ENCODE measurements at regions not wholly inside any gene's neighbourhood (a gene's known extent, or its start where the extent isn't known, plus 50 kb on each side); places are given as distances from the start of the nearest gene placed in this dataset.
"Not testable (repeated sequence)": the region's sequence is repeated elsewhere in the genome, so short reads cannot be mapped to it uniquely, and the experiment has no call there.

GRCh38 chr15:24394303-24394702 is 281.3 kb upstream of the NPAP1 start:
- no peak overlapping the region for H3K27ac ChIP-seq
- 83 to 92% methylated on average over 1 of the region's 1 CpG for WGBS, 2 donors
- FAIRE-seq (no peak), ATAC-seq (no peak), DNase-seq (no peak)
- no peaks in the 10 kb centered on the region for H3K4me1 ChIP-seq
- H3K27me3 ChIP-seq, result no peaks in the 10 kb centered on the region
- no peaks in the 10 kb centered on the region for H3K36me3 ChIP-seq
- TF ChIP-seq, protein P1, sequence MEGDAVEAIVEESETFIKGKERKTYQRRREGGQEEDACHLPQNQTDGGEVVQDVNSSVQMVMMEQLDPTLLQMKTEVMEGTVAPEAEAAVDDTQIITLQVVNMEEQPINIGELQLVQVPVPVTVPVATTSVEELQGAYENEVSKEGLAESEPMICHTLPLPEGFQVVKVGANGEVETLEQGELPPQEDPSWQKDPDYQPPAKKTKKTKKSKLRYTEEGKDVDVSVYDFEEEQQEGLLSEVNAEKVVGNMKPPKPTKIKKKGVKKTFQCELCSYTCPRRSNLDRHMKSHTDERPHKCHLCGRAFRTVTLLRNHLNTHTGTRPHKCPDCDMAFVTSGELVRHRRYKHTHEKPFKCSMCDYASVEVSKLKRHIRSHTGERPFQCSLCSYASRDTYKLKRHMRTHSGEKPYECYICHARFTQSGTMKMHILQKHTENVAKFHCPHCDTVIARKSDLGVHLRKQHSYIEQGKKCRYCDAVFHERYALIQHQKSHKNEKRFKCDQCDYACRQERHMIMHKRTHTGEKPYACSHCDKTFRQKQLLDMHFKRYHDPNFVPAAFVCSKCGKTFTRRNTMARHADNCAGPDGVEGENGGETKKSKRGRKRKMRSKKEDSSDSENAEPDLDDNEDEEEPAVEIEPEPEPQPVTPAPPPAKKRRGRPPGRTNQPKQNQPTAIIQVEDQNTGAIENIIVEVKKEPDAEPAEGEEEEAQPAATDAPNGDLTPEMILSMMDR (IDR thresholded peaks at IDR 0.05), result no peak
- H3K9me3 ChIP-seq, result no peaks in the 10 kb centered on the region
- intact Hi-C loops (cut with DNase I), result no loop called here
- H3K4me3 ChIP-seq, result no peak overlapping the region

DNA sequence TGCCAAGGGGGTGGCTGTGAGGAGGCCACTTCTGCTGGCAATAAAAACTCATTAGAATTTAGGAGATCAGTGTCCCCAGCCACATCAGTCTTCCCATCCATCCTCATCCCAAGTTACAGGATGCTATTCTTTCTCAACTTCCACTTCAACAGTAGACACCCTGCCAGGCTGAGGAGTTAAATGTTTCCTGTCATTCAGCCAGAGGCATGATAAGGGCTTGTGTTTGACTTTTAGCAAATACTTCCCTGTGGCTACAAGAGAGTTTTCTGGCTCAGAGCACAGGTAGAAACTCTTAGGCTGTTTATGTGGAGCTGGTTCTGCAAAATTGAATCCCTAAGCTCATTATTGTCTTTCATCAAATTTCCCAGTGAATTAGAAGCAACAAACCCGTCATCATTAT is 262.9 kb upstream of the NPAP1 start:
- not testable (repeated sequence) for FAIRE-seq

GRCh38 chr15:24426286-24427054 is 249.1 kb upstream of the NPAP1 start:
- FAIRE-seq; intact Hi-C loops (cut with DNase I); H3K36me3 ChIP-seq; H3K27me3 ChIP-seq; H3K9me3 ChIP-seq; H3K4me3 ChIP-seq; H3K4me1 ChIP-seq; H3K27ac ChIP-seq: not testable (repeated sequence)
- WGBS, 2 donors, result 58 to 62% methylated on average over 18 to 20 of the region's 20 CpGs
- peak in 2 of 4 donors; percentile 32 to 36 for ATAC-seq
- peak in 1 of 6 donors; percentile 28 for DNase-seq

More for the DNA sequence above, 262.9 kb upstream of the NPAP1 start:
- intact Hi-C loops (cut with DNase I); H3K27ac ChIP-seq; DNase-seq; H3K27me3 ChIP-seq; H3K36me3 ChIP-seq; H3K9me3 ChIP-seq; H3K4me1 ChIP-seq; H3K4me3 ChIP-seq: not testable (repeated sequence)
- WGBS, 2 donors, result 27% methylated on average over 1 of the region's 1 CpG
- peak in 3 of 4 donors; percentile 49 to 81 (median 56) for ATAC-seq

GRCh38 chr15:24427055-24427400 is 248.5 kb upstream of the NPAP1 start:
- peak overlapping the region in 1 of 4 donors; percentile 4 for H3K4me3 ChIP-seq
- H3K27me3 ChIP-seq; intact Hi-C loops (cut with DNase I); H3K4me1 ChIP-seq; FAIRE-seq; H3K36me3 ChIP-seq; H3K9me3 ChIP-seq; H3K27ac ChIP-seq: not testable (repeated sequence)
- DNase-seq, result peak in 1 of 6 donors; percentile 10
- 21 to 23% methylated on average over 19 to 24 of the region's 26 CpGs for WGBS, 2 donors
- ATAC-seq, result peak in 3 of 4 donors; percentile 66 to 79 (median 71)

DNA sequence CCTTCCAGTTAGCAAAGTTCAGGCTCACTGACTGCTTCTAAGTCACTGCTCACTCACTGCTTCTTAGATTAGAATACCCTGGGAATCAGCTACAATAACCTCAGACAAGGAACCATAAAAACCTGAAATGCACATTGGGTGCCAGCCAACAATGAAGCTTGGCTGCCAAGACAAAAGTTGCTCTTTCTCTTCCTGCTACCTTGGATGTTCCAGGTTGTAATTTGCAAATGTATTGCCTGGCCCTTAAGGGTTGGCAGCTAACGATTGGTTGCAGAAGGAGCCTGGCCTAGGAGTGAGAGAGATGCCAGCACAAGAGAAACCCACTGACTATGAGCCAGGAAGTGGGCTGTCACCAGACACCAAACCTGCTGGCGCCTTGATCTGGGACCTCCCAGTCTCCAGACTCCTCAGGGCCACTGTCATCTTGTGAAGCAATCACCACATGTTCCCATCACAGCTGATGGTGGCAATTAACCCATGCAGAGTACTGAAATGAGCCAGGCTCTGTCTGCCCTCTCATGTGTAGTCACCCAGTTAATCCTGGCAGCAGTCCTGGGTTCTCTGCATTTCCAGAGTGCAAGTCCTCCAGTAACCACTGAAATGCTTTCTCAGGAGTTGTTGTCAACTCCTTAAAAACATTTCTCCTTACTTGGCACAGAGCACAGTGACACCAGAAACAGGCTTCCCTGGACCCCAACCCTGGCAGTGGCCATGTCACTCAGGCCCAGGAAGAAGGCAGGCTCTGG is 240.3 kb upstream of the NPAP1 start:
- FAIRE-seq; H3K4me1 ChIP-seq; H3K27ac ChIP-seq; ATAC-seq; H3K36me3 ChIP-seq; H3K9me3 ChIP-seq; intact Hi-C loops (cut with DNase I); DNase-seq; H3K27me3 ChIP-seq; H3K4me3 ChIP-seq: not testable (repeated sequence)
- WGBS, 2 donors, result 62 to 72% methylated on average over 2 of the region's 2 CpGs

DNA sequence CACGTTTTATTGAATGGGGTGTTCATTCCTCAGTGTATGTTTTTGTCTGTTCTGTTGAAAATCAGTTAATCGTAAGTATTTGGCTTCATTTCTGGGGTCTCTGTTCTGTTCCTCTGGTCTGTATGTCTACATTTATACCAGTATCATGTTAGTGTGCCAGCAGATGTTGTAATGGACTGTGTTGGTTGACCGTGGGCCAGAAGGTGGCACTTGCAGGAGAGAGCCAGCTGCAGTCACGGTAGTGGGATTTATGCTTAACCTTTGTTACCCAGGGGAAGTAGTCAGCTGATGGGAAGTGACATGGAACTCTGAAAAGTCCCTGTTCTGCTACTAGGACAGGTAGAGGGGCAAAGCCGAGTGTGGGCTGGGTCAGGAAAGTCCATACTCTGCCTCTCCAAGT is 238.3 kb upstream of the NPAP1 start:
- H3K4me1 ChIP-seq; H3K36me3 ChIP-seq; H3K9me3 ChIP-seq; intact Hi-C loops (cut with DNase I); DNase-seq; H3K4me3 ChIP-seq; FAIRE-seq; H3K27me3 ChIP-seq; H3K27ac ChIP-seq: not testable (repeated sequence)
- 42 to 43% methylated on average over 4 of the region's 5 CpGs for WGBS, 2 donors
- peak; percentile 46 to 55 (median 53) for ATAC-seq

DNA sequence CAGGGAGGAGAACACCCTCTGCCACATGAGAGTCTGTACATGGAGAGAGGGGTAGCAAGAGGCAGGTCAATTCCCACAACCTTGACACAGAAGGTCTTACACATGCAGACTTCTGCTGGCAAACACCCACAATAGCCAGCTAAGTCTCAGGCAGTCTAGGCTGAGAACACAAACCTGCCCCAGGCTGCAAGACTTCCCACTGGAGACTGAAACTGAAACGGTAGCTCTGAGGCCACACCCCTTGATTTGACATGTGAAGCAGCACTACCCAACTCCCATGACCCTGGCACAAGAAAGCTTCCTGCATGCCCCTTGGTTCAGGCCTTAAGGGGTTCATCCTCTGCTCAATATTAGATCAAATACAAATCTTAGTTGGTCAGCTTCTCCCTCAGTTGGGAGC is 237.8 kb upstream of the NPAP1 start:
- H3K4me3 ChIP-seq; H3K4me1 ChIP-seq; H3K36me3 ChIP-seq; H3K27ac ChIP-seq; FAIRE-seq; H3K9me3 ChIP-seq; intact Hi-C loops (cut with DNase I); H3K27me3 ChIP-seq: not testable (repeated sequence)
- WGBS, 2 donors, result 3 to 20% methylated on average over 1 of the region's 1 CpG
- peak in 1 of 6 donors; percentile 5 for DNase-seq
- peak; percentile 88 to 97 (median 90) for ATAC-seq

- not testable (repeated sequence) for DNase-seq
- 47 to 52% methylated on average over 30 to 36 of the region's 49 CpGs for WGBS, 2 donors
These were observed 198.2 kb upstream of the NPAP1 start for GRCh38 chr15:24477107-24478025.

DNA sequence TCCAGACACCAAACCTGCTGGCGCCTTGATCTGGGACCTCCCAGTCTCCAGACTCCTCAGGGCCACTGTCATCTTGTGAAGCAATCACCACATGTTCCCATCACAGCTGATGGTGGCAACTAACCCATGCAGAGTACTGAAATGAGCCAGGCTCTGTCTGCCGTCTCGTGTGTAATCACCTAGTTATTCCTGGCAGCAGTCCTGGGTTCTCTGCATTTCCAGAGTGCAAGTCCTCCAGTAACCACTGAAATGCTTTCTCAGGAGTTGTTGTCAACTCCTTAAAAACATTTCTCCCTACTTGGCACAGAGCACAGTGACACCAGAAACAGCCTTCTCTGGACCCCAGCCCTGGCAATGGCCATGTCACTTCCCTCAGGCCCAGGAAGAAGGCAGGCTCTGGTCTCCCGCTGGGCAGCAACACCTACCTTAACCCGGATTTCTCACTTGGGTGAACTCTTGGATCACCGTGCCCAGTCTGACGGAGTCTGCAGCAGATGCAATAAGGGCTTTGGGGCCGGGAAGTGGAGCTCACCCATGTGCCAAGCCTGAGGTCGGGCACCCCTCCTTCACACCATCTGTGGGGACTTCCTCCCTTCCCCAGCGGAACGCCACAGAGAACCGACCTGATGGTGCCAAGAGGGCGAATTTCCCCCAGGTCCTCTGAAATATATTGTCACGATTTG is 189.5 kb upstream of the NPAP1 start:
- DNase-seq; H3K36me3 ChIP-seq; intact Hi-C loops (cut with DNase I); H3K4me3 ChIP-seq; H3K27ac ChIP-seq; H3K4me1 ChIP-seq; H3K9me3 ChIP-seq; H3K27me3 ChIP-seq; ATAC-seq; FAIRE-seq: not testable (repeated sequence)
- WGBS, 2 donors, result 69 to 78% methylated on average over 14 of the region's 14 CpGs

More at GRCh38 chr15:24477107-24478025, 198.2 kb upstream of the NPAP1 start:
- H3K9me3 ChIP-seq; H3K4me3 ChIP-seq; intact Hi-C loops (cut with DNase I); H3K27ac ChIP-seq; H3K27me3 ChIP-seq; FAIRE-seq; H3K4me1 ChIP-seq; H3K36me3 ChIP-seq: not testable (repeated sequence)
- peak; percentile 38 to 86 (median 62) for ATAC-seq

Data from pancreas (tissue), 10 donors.